ENCODE measurements at regions not wholly inside any gene's neighbourhood (a gene's known extent, or its start where the extent isn't known, plus 50 kb on each side); places are given as distances from the start of the nearest gene placed in this dataset.

GRCh38 chr5:169350759-169351240 lies 49.9 kb upstream of the SLIT3 start (continued):
- peak; percentile 39; the same call in 1 of the 2 replicates for TF ChIP-seq ZNF600 (tag by site-specific recombination; IDR thresholded peaks at IDR 0.05)
- peak; percentile 60; the same call in 1 of the 2 replicates for TF ChIP-seq ZNF558 (tag by site-specific recombination; IDR thresholded peaks at IDR 0.05)
- TF ChIP-seq SP7 (tag by site-specific recombination; IDR thresholded peaks at IDR 0.05) = peak; percentile 66
- TF ChIP-seq ZNF571 (tag by site-specific recombination; IDR thresholded peaks at IDR 0.05) = no peak
- peak; percentile 73 for TF ChIP-seq PRDM10 (tag by site-specific recombination; IDR thresholded peaks at IDR 0.05)
- no peak for TF ChIP-seq ZNF16 (tag by site-specific recombination; IDR thresholded peaks at IDR 0.05; ENCODE audit: low read depth)
- no peak for TF ChIP-seq ZNF19 (tag by site-specific recombination; IDR thresholded peaks at IDR 0.05; ENCODE audit: low read depth)
- no peak for TF ChIP-seq ZNF341 (tag by site-specific recombination; IDR thresholded peaks at IDR 0.05; ENCODE audit: low read depth)
- TF ChIP-seq KLF8 (tag by site-specific recombination; IDR thresholded peaks at IDR 0.05) = no peak
- no peak for TF ChIP-seq ZSCAN16 (tag by site-specific recombination; IDR thresholded peaks at IDR 0.05)
- TF ChIP-seq ZBTB10 (tag by site-specific recombination; IDR thresholded peaks at IDR 0.05) = no peak
- no peak for TF ChIP-seq ZNF324 (tag by site-specific recombination; IDR thresholded peaks at IDR 0.05)
- TF ChIP-seq ZNF433 (tag by site-specific recombination; IDR thresholded peaks at IDR 0.05; ENCODE audit: low read depth) = no peak
- no peak for TF ChIP-seq ZNF560 (tag by site-specific recombination; IDR thresholded peaks at IDR 0.05; ENCODE audit: borderline replicate concordance)
- TF ChIP-seq ZBTB7A (tag by site-specific recombination; IDR thresholded peaks at IDR 0.05; ENCODE audit: low read depth) = no peak
- no peak for TF ChIP-seq TRIM28 (IDR thresholded peaks at IDR 0.05; ENCODE audit: borderline replicate concordance, low read length)
- peak; percentile 45; the same call in 1 of the 2 replicates for TF ChIP-seq GLIS1 (tag by site-specific recombination; IDR thresholded peaks at IDR 0.05)
- TF ChIP-seq ZNF639 (tag by site-specific recombination; IDR thresholded peaks at IDR 0.05) = 0 out of 2 replicates have a peak, but pooled peaks have one; percentile 58
- TF ChIP-seq EGR2 (tag by site-specific recombination; IDR thresholded peaks at IDR 0.05; ENCODE audit: low read depth) = no peak
- TF ChIP-seq IKZF3 (tag by site-specific recombination; IDR thresholded peaks at IDR 0.05) = no peak
- no peak for TF ChIP-seq ZNF239 (tag by site-specific recombination; IDR thresholded peaks at IDR 0.05)
- peak; percentile 42; the same call in 1 of the 2 replicates for TF ChIP-seq FEZF1 (tag by site-specific recombination; IDR thresholded peaks at IDR 0.05)
- no peak for TF ChIP-seq ZNF837 (tag by site-specific recombination; IDR thresholded peaks at IDR 0.05)
- TF ChIP-seq ZNF626 (tag by site-specific recombination; IDR thresholded peaks at IDR 0.05) = no peak
- TF ChIP-seq ZNF302 (tag by site-specific recombination; IDR thresholded peaks at IDR 0.05; ENCODE audit: low read depth) = no peak
- no peak for TF ChIP-seq ZNF138 (tag by site-specific recombination; IDR thresholded peaks at IDR 0.05; ENCODE audit: borderline replicate concordance)
- TF ChIP-seq, protein P1, sequence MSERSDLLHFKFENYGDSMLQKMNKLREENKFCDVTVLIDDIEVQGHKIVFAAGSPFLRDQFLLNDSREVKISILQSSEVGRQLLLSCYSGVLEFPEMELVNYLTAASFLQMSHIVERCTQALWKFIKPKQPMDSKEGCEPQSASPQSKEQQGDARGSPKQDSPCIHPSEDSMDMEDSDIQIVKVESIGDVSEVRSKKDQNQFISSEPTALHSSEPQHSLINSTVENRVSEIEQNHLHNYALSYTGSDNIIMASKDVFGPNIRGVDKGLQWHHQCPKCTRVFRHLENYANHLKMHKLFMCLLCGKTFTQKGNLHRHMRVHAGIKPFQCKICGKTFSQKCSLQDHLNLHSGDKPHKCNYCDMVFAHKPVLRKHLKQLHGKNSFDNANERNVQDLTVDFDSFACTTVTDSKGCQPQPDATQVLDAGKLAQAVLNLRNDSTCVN (tag by site-specific recombination; optimal IDR thresholded peaks at IDR 0.05) = no peak
- TF ChIP-seq ZNF747 (tag by site-specific recombination; IDR thresholded peaks at IDR 0.05) = no peak
- peak; percentile 31; the same call in 1 of the 2 replicates for TF ChIP-seq SCRT2 (tag by site-specific recombination; IDR thresholded peaks at IDR 0.05)
- no peak for TF ChIP-seq ZNF2 (tag by site-specific recombination; IDR thresholded peaks at IDR 0.05)
- no peak for TF ChIP-seq ZNF112 (tag by site-specific recombination; IDR thresholded peaks at IDR 0.05)
- TF ChIP-seq ZNF423 (tag by site-specific recombination; IDR thresholded peaks at IDR 0.05) = no peak

All from HEK293 (cell line).